Thoracic aorta (tissue), 2 donors: ENCODE measurements at regions not wholly inside any gene's neighbourhood (a gene's known extent, or its start where the extent isn't known, plus 50 kb on each side); places are given as distances from the start of the nearest gene placed in this dataset.
"Not testable (repeated sequence)": the region's sequence is repeated elsewhere in the genome, so short reads cannot be mapped to it uniquely, and the experiment has no call there.

ENCODE experiments used
- ATAC-seq: fragments of 150-250 bp; one replicate; pipeline ENCODE4 v1.8.0; 2017; ENCODE audit warnings: low read depth; ENCODE audit not compliant: insufficient number of reproducible peaks, low FRiP score
- DNase-seq: peaks from one replicate; pipeline ENCODE4 v3.0.0-alpha.2; 2020; ENCODE audit warnings: low spot score
- H3K27ac ChIP-seq, 2 donors: fragments of 200-600 bp; sonication (generic); 1 replicate in 1 of 2; 2 replicates in 1 of 2; pipeline ENCODE4 v1.5.1; 2016; ENCODE audit warnings: mild to moderate bottlenecking in 2 of 2, moderate library complexity in 2 of 2
- H3K27me3 ChIP-seq: fragments of 200-600 bp; sonication (generic); replicated peaks from 2 replicates; pipeline ENCODE4 v1.6.0; 2016; ENCODE audit warnings: mild to moderate bottlenecking; ENCODE audit not compliant: insufficient read depth
- H3K36me3 ChIP-seq: fragments of 200-600 bp; sonication (generic); one replicate; pipeline ENCODE4 v1.5.1; 2016
- H3K4me1 ChIP-seq, 2 donors: fragments of 200-600 bp; sonication (generic); 1 replicate in 1 of 2; 2 replicates in 1 of 2; pipeline versions ENCODE4 v1.5.1 to v1.6.0; 2016; ENCODE audit warnings: low read depth in 2 of 2, mild to moderate bottlenecking in 1 of 2; ENCODE audit not compliant: control insufficient read depth in 1 of 2
- H3K4me3 ChIP-seq: fragments of 200-600 bp; sonication (generic); 2 replicates; pipeline ENCODE4 v1.5.1; 2016; ENCODE audit warnings: mild to moderate bottlenecking
- H3K9me3 ChIP-seq: fragments of 200-600 bp; sonication (generic); 2 replicates; pipeline ENCODE4 v1.5.1; 2016
- CTCF ChIP-seq: fragments of 200-600 bp; sonication (generic); IDR thresholded peaks from one replicate; pipeline ENCODE4 v1.5.1; 2019; ENCODE audit warnings: antibody characterized with exemption

- H3K4me1 ChIP-seq = no peaks in the 10 kb centered on the region
- TF ChIP-seq CTCF = no peak
These were observed 420.7 kb downstream of the NPIPA8 start for GRCh38 chr16:17915791-17916190.

GRCh38 chr16:17914168-17914567, 422.4 kb downstream of the NPIPA8 start:
- Histone ChIP-seq H3K9me3 (peaks cover 5% of the 10 kb centered on the region), H3K27ac (no peak overlapping the region), H3K36me3 (no peaks in the 10 kb centered on the region), H3K4me1 (no peaks in the 10 kb centered on the region), H3K27me3 (no peaks in the 10 kb centered on the region), H3K4me3 (no peak overlapping the region)
- DNase-seq (no peak), ATAC-seq (no peak)
- TF ChIP-seq CTCF = no peak

More at GRCh38 chr16:17915791-17916190, 420.7 kb downstream of the NPIPA8 start:
- Histone ChIP-seq H3K4me3 (no peak overlapping the region), H3K27ac (no peak overlapping the region), H3K36me3 (no peaks in the 10 kb centered on the region), H3K9me3 (peaks cover 7% of the 10 kb centered on the region), H3K27me3 (no peaks in the 10 kb centered on the region)
- ATAC-seq (no peak), DNase-seq (no peak)

GRCh38 chr16:17911578-17911977, 425.0 kb downstream of the NPIPA8 start:
- ATAC-seq, H3K27me3 ChIP-seq, H3K4me3 ChIP-seq, DNase-seq, H3K36me3 ChIP-seq, H3K9me3 ChIP-seq, H3K4me1 ChIP-seq, H3K27ac ChIP-seq: not testable (repeated sequence)

- H3K27ac ChIP-seq, H3K4me1 ChIP-seq, H3K4me3 ChIP-seq, H3K9me3 ChIP-seq, H3K36me3 ChIP-seq, DNase-seq, H3K27me3 ChIP-seq, ATAC-seq: not testable (repeated sequence)
These were observed 429.9 kb downstream of the NPIPA8 start for GRCh38 chr16:17906626-17907025.

GRCh38 chr16:17901309-17901708, 430.5 kb upstream of the XYLT1 start:
- Histone ChIP-seq H3K27ac (no peak overlapping the region), H3K4me3 (no peak overlapping the region), H3K9me3 (no peaks in the 10 kb centered on the region), H3K27me3 (no peaks in the 10 kb centered on the region), H3K36me3 (no peaks in the 10 kb centered on the region), H3K4me1 (no peaks in the 10 kb centered on the region)
- no peak for DNase-seq
- ATAC-seq = no peak
- TF ChIP-seq CTCF = no peak

GRCh38 chr16:17899141-17899540, 428.4 kb upstream of the XYLT1 start:
- H3K36me3 ChIP-seq = no peaks in the 10 kb centered on the region
- H3K4me1 ChIP-seq = no peaks in the 10 kb centered on the region
- H3K9me3 ChIP-seq = no peaks in the 10 kb centered on the region
- no peaks in the 10 kb centered on the region for H3K27me3 ChIP-seq
- TF ChIP-seq CTCF = no peak
- no peak overlapping the region for H3K4me3 ChIP-seq
- DNase-seq (no peak), ATAC-seq (no peak)
- no peak overlapping the region for H3K27ac ChIP-seq
